NCI-H226 (cell line): ENCODE measurements at regions not wholly inside any gene's neighbourhood (a gene's known extent, or its start where the extent isn't known, plus 50 kb on each side); places are given as distances from the start of the nearest gene placed in this dataset.
"Not testable (repeated sequence)": the region's sequence is repeated elsewhere in the genome, so short reads cannot be mapped to it uniquely, and the experiment has no call there.

Experiments
- DNase-seq: peaks from one replicate; pipeline ENCODE4 v3.0.0-alpha.2; 2015

DNA sequence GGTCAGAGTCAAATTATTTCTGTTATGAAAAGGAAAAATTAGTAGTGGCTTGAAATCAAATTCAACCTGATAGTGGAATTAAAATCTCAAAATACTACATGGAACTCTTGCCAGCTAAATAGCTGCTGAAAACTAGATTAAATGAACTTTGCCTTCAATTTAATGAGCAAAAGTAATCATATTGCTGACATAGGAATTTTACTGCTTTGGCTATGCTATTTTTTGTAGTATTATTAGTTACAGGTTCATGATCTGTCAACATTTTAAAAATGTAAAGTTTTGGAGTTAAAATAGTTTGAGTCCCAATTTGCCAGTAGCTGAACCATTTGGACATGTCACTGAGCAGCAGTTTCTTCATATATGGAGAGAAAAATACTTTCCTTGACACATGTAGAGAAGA, 81.4 kb downstream of the RERGL start:
- DNase-seq = no peak

DNA sequence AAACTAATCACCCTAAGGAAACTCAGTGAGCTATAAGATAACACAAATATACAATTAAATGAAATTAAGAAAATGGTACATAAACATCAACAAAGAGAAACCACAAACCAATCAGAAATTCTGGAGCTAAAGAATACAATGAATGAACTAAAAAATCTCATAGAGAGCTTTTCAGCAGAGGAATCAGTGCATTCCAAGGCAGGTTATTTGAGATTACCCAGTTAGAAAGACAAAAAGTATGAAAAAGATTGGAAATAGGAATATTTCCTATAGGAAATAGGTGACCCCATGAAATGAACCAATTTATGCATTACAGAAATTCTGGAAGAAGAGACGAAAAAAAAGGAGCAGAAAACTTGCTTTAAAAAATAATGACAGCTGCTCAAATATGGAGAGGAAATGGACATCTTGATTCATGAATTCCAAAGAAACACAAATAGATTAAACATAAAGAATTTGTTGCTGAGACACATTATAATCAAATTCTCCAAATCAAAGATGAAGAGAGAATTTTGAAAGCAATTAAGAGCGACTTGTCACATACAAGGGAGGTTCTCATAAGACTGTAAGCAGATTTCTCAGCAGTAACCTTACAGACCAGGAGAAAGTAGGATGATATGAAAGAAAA, 90.7 kb downstream of the RERGL start:
- DNase-seq = no peak

DNA sequence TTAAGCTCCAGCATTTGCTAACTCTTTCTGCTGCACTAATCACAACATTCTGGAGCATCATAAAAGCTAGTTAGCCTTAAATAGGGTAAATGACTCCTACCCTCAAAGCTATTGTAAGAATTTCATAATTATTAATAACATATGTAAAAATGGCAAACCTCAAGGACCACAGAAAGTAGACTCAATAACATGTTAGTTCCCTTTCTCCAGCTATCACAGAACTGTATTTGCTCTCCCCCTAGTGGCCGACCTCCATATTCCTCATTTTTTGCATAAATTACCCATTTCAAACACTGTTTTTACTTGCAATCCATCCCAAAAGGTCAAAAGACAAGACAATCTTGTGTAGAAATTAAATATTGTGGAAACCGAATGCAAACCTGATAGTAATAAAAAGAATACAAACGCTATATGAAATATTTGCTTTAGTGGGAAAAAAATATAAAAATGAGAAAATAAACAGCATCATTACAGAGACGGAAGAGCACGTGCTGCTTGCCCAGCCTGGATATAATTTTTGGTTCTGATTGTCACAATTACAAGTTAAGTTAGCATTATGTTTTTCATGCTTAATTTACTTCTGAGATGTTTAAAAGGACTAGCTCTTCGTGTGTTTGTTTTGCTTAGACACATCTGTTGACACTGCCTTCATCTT, 97.9 kb downstream of the RERGL start:
- no peak for DNase-seq

DNA sequence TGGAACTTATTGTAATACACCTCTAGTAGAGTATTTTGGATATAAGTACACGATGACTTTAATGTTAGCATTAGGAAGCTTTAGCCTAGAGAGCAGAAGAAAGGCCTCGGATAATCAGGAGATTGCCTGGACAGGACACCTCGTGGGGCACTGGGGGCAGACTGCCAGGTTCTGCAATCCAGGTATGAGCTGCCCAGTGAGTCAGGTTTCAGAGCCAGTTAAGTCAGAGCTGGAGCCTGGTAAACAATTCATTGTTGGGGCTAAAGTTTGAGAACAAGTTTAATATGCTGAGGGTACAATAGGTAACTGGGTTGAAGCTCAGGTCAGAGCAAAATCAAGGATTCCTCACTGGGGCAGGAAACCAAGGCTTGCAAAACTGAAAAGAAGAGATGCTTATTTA, 107.4 kb downstream of the RERGL start:
- DNase-seq = no peak

DNA sequence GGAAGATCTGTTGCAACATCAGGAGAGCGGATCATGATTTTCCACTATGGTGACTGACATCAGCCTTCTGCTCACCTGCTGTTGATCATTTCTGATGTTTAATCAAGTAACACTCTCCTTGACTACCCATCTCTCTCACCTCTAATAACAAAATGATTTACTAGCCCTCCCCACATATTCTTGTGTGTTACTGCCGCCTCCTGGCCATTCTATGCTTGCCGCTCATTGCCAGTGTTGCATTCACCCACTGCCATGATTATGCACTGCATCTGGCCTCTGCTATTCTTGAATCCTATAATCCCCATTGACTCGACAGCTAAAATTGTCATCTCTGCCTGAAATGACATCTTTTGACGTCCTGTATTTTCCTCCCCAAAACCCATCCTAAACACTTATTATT, 113.8 kb downstream of the RERGL start:
- DNase-seq = no peak

DNA sequence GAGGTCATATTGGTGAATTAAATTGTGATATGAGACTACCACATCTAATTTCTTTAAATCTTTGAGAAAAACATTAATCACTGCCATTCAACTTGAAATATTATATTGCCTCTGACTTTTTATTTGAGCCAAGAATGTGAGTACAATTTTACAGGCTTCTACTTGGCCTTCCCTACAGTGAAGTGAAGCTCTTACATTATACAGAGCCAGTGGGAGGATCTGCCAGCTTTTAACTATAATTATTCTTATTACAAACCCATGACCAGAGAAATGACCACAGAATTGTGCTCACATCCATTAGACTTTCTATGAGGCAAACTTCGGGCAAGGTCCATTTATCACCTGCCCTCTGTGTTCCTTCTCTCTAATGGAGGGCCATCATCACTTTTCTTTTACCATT, 114.2 kb downstream of the RERGL start:
- DNase-seq = no peak

DNA sequence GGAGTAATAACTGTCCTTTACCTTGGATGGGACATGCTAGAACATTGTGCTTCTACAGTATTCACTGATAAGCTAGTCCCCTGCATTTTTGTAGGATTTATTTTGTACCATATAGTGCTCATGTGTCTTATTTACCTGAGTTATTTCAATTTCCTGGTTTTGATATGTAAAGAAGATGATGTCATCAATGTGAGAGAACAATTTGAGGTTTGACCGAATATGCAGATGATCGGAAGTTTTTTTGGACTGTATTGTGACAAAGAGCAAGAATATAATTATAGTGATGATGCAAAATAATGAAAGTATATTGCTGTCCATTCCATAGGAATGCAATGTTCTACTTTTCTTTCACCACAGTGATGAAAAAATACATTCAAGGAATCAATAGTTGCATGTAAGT, 114.8 kb downstream of the RERGL start:
- DNase-seq = no peak

DNA sequence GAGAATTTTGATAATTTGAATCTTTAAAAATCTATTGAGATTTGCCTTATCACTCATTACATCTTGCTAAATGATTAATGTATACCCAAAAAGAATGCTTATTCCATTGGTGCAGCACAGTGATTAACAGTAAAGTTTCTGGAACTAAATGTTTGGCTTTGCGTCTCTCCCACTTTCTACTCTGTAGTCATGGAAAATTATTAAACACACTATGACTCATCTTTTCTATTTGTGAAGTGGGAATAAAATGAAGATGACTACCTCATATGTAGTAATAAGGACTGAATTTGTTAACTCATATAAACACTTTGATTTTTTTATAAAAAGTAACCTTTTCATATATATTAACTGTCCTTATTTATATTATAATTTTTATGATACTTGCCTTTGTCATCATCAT, 118.1 kb downstream of the RERGL start:
- DNase-seq = no peak

- DNase-seq = no peak
Observed at GRCh38 chr12:17954788-17955187, 135.2 kb downstream of the RERGL start.

- no peak for DNase-seq
Observed at GRCh38 chr12:17950898-17951297, 139.1 kb downstream of the RERGL start.

GRCh38 chr12:17949558-17950141, 140.3 kb downstream of the RERGL start:
- no peak for DNase-seq

- peak; percentile 72 for DNase-seq
Observed at GRCh38 chr12:17928708-17929366, 161.2 kb downstream of the RERGL start.

- DNase-seq = no peak
Observed at GRCh38 chr12:17918013-17918412, 172.0 kb downstream of the RERGL start.

- DNase-seq = no peak
Observed at GRCh38 chr12:17884581-17884980, 205.4 kb downstream of the RERGL start.

DNA sequence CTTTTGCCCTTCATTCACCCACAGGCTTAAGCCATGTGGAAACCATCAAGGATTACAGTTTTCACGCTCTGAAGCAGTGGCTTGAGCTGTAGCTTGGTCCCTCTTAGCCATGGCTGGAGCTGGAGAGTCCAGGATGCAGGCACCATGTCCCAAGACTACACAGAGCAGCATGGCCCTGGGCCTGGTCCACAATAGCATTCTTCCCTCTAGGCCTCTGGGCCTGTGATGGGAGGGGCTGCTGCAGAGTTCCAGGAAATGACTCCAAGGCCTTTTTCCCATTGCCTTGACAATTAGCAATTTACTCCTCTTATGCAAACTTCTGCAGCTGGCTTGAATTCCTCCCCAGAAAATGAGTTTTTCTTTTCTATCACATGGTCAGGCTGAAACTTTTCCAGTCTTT, 211.3 kb downstream of the RERGL start:
- no peak for DNase-seq

- no peak for DNase-seq
Observed at GRCh38 chr12:17875230-17875629, 214.8 kb downstream of the RERGL start.

DNA sequence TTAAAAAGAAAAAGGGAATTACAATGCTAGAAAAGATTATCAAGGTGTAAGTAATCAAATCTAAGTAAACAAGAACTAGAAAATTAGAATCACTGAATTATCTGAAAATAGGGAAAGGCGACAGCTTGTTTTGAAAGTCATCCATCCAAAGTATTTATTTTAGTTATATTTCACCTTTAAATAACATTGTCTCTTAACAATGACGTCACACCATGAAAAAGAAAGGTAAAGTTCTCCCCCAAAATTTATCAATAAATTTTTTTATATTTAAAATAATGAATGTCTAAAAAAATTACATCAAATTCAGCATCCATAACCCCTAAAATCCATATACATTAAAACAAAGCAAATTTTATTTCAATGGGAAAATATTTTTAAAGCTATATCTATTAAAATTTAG, 223.2 kb downstream of the RERGL start:
- DNase-seq = no peak

DNA sequence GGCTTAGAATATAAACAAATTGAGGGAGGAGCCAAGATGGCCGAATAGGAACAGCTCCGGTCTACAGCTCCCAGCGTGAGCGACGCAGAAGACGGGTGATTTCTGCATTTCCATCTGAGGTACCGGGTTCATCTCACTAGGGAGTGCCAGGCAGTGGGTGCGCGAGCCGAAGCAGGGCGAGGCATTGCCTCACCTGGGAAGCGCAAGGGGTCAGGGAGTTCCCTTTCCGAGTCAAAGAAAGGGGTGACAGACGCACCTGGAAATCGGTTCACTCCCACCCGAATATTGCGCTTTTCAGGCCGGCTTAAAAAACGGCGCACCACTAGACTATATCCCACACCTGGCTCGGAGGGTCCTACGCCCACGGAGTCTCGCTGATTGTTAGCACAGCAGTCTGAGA, 234.4 kb downstream of the RERGL start:
- DNase-seq = not testable (repeated sequence)

DNA sequence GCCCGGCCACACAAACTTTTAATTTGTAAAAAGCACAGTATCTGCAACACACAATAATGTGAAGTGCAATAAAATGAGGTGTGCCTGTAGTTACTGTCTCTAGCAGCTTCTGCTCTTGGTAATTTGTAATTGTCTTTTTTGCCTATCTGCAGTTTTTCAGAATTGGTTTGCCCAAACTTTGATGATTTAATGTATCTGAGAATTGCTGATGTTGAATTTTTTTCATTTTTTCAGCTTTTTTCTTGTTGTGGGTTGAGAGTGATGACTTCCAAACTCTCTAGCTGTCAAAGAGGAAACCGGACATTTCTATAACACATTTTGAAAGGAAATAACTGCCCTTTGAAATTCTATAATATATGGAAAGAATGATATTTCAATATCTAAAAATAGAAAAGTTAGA, 236.9 kb downstream of the RERGL start:
- DNase-seq = no peak

GRCh38 chr12:17841496-17841895, 248.5 kb downstream of the RERGL start:
- DNase-seq = no peak

DNA sequence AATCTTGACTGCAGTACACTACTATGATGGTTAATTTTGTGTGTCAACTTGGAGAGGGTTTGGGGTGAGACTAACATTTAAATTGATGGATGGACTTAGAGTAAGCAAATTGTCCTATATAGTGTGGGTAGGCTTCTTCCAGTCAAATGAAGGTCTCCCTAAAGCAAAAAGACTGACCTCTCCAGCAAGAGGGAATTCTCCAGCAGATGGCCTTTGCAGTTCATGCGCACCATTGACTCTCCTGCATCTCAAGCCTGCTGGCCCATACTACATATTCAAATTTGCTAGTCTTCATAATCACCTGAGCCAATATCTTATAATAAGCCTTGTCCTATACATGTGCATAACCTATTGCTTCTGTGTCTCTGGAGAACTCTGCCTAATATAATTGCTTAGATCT, 260.2 kb downstream of the RERGL start:
- no peak for DNase-seq

DNA sequence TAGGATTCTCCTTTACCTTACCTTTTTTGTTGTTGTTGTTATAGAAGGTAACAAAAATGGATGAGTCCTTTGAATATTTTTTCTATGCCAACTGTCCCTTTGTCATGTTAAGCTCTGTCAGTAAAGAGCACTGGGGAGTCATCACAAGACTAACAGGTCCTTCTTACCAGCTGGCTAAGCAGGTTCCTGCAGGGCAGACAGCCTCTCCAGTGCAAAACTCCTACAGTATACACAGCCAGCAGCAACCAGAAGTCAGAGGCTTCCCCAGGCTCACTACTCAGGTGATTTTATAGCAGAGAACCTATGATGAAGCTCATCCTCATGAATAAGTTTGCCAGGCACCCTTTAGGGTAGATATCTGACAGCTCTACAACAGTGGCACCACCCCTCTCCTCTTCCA, 271.1 kb downstream of the RERGL start:
- no peak for DNase-seq

GRCh38 chr12:17810399-17810798, 279.6 kb downstream of the RERGL start:
- no peak for DNase-seq

DNA sequence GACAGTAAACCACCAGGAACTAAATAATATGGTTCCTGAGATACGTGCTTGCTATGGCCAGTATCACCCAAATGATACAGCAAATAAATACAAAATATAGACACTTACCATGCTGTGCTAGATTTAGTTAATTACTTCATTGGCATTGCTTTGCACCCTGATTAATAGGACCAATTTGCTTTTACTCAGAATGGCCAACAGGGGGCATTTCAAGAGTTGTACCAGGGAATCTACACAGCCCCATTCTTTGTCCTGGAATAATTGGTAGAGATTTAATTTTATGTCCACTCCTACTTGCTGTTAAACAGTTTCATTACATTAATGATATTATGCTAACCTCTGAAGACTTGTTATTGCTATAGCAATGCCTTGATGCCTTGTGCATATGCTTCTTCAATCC, 280.8 kb downstream of the RERGL start:
- DNase-seq = no peak
